Fibroblast of skin of left biceps (primary cell): ENCODE measurements at regions not wholly inside any gene's neighbourhood (a gene's known extent, or its start where the extent isn't known, plus 50 kb on each side); places are given as distances from the start of the nearest gene placed in this dataset.
"Not testable (repeated sequence)": the region's sequence is repeated elsewhere in the genome, so short reads cannot be mapped to it uniquely, and the experiment has no call there.

Experiments
- DNase-seq, 2 experiments: peaks; one replicate each; pipeline ENCODE4 v3.0.0-alpha.2; 2013; ENCODE audit warnings: low read depth in 2 of 2

GRCh38 chr18:34352385-34353163 lies 127.9 kb upstream of the NOL4 start:
- DNase-seq: no peak

GRCh38 chr18:34354351-34354750 lies 129.6 kb upstream of the NOL4 start:
- no peak for DNase-seq

- DNase-seq: no peak
Measured at GRCh38 chr18:34357944-34358580, 133.3 kb upstream of the NOL4 start.

- no peak for DNase-seq
Measured at GRCh38 chr18:34358923-34359322, 134.2 kb upstream of the NOL4 start.

GRCh38 chr18:34364699-34365098 lies 140.0 kb upstream of the NOL4 start:
- DNase-seq: no peak

GRCh38 chr18:34370704-34371395 lies 146.1 kb upstream of the NOL4 start:
- DNase-seq: no peak

GRCh38 chr18:34380326-34380725 lies 155.6 kb upstream of the NOL4 start:
- DNase-seq: no peak

- DNase-seq: no peak
Measured at GRCh38 chr18:34385311-34385710, 160.6 kb upstream of the NOL4 start.

GRCh38 chr18:34386803-34387202 lies 162.1 kb upstream of the NOL4 start:
- DNase-seq: no peak

- no peak for DNase-seq
Measured at GRCh38 chr18:34397286-34397896, 172.7 kb upstream of the NOL4 start.

- DNase-seq: no peak
Measured at GRCh38 chr18:34399892-34400291, 175.2 kb upstream of the NOL4 start.

GRCh38 chr18:34400834-34401233 lies 176.1 kb upstream of the NOL4 start:
- no peak for DNase-seq

GRCh38 chr18:34401775-34402174 lies 177.1 kb upstream of the NOL4 start:
- no peak for DNase-seq

GRCh38 chr18:34407471-34407870 lies 182.8 kb upstream of the NOL4 start:
- not testable (repeated sequence) for DNase-seq

- no peak for DNase-seq
Measured at GRCh38 chr18:34411952-34412351, 187.2 kb upstream of the NOL4 start.

GRCh38 chr18:34431042-34431441 lies 206.3 kb upstream of the NOL4 start:
- DNase-seq: no peak

GRCh38 chr18:34444622-34445021 lies 219.9 kb upstream of the NOL4 start:
- no peak for DNase-seq

- DNase-seq: no peak
Measured at GRCh38 chr18:34448662-34449061, 223.9 kb upstream of the NOL4 start.

- no peak for DNase-seq
Measured at GRCh38 chr18:34457761-34458160, 233.0 kb upstream of the NOL4 start.

- DNase-seq: no peak
Measured at GRCh38 chr18:34458410-34458977, 233.8 kb upstream of the NOL4 start.

- DNase-seq: no peak
Measured at GRCh38 chr18:34461266-34461665, 236.6 kb upstream of the NOL4 start.

GRCh38 chr18:34467058-34467457 lies 242.3 kb upstream of the NOL4 start:
- DNase-seq: no peak
